GF-D8 (cell line): ENCODE measurements at regions not wholly inside any gene's neighbourhood (a gene's known extent, or its start where the extent isn't known, plus 50 kb on each side); places are given as distances from the start of the nearest gene placed in this dataset.

Experiments
- DNase-seq: peaks from one replicate; lab custom pipeline; 2025; lab: John Stamatoyannopoulos, UW

DNA sequence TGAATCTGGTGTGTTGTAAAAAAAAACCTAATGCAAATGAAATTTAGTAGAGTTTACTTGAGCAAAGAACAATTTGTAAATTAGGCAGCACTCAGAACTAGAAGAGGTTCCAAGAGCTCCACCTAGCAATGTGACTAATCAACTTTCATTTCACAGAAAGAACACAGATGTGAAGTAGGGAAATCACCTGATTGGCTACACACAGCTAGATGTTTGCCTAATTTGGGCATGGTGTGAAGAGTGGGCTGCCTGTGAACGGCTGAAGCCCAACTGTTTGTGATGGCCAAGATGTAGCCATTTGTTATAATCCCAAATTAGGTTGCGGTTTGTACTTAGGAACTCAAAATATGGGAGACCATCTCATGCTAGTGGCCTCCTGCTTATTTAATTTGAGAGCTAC lies 724.4 kb upstream of the SLITRK5 start:
- DNase-seq, result no peak

DNA sequence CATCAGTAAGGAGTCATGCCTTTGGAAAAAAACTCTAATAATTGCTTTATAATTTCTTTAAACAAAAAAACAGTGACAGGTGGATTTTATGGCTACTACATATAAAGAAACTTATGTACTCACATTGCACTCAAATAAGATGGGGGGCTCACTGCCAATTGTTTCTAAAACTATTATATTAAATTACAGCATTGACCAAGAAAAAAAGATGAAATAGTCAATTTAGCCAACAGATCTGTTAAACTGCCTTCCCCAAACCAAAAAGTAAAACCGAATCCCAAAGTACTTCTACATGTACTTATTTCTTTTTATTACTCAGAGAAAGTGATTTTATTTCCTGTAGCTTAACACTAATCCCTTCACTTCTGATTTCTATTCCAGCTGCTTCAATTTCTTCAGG lies 716.8 kb upstream of the SLITRK5 start:
- no peak for DNase-seq

DNA sequence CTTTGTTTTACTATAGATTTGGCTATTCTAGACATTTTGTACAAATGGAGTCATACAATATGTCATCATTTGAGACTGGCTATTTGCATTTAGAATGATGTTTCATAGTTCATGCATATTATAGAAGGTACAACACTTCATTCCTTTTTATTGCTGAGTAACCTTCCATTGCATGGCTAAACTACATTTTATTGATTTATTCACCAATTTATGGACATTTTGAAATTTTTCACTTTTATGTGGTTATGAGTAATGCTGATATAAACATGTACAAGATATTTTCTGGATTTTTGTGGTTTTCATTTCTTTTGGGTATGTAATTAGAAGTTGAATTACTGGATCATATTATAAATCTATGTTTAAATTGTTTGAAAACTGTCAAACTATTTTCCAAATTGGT lies 710.3 kb upstream of the SLITRK5 start:
- DNase-seq, result no peak

DNA sequence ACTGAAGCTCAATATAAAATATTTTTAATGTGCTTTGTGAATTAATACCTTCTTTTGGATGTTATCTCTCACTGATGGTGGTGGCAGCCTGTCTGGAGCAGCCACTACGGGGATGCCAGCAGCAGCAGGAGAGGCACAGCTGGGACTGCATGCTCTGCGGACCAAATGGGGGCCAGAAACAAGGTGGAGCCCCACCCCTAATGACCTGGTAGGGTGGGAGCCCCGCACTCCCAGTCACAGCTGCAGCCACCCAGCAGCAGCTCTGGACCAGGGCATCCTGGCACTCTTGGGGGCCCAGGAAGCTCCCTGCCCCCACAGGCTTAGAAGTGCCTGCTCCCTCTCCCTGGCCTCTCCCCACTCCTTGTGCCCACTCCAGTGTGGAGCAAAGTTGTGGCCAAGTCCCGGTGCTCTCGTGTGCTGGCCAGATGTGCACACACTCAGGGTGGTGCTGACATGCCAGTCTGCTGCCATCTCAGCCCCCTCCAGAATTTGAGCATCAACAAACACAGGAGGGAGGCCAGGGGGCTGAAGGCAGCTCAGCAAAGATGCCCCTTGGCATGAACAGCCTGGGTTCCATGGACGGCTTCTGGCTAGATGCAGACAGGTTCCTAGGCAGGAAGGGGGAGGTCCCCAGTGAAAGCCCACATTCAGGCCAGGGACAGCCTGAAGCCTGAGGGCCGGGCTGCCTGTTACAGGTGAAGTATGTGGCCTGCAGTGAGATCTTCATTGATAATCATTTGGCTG lies 696.7 kb upstream of the SLITRK5 start:
- no peak for DNase-seq

DNA sequence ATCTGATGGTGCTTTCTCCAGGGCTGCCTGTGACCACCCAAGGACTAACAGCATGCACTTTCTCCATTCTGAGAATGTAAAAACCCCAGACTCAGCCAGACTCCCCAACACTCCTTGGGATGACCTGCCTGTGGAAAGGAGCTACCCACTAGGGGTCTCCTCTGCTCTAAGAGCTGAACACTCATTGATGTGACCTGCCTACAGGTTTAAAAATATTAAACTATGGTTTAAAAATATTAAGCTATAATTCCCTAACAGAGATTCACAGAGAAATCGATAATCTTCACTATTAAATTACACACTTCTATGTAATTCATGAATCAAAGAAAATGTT lies 696.2 kb upstream of the SLITRK5 start:
- no peak for DNase-seq

DNA sequence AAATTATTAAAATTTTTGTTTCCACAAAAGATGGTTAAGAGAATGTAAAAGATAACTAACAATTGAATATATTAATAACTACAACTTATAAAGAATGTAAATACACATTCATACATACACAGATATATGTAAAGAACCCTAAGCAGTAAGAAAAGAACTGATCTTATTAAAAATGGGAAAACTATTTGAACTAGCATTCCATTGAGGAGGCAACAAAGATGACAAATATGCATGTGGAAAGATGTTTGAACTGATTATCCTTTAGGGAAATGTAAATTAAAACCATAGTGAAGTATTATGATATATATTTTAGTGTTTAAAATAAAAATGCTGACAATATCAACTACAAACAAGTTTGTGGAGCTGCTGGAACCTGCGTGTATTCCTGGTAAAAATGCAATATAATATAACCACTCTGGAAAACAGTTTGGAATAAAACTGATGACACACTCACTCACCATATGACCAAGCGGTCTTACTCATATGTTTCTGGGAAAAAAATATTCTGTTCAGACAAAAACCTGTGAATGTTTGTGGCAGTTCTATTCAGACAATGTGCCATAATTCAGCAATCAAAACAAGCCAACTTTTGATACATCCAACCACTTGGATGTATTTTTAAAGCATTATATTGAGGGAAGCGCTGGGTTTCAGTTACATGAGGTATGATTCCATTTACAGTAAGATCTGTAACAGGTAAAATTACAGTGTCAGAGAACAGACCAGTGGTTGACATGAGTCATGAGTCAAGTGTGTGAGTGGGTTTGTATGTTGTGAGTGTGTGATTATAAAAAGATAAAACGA lies 694.4 kb upstream of the SLITRK5 start:
- no peak for DNase-seq

DNA sequence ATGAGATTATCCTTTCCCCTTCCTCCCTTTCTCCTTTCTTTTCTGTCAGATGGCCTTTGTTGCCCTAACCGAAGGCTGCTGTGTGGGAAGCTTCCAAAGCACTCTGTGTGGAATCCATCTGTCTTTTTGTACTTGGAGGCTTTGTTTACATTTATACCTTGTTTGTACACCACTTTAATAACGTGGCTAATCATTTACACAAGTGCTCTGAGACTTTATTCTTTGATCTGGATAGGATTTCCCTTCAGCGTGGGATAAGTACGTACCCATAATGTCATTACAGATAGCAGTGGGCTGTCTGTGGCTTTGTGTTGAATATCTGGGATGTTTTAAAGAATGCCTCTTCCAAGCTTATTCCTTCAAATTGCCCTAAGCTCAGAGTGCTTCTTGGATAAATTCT lies 684.7 kb upstream of the SLITRK5 start:
- DNase-seq, result no peak

DNA sequence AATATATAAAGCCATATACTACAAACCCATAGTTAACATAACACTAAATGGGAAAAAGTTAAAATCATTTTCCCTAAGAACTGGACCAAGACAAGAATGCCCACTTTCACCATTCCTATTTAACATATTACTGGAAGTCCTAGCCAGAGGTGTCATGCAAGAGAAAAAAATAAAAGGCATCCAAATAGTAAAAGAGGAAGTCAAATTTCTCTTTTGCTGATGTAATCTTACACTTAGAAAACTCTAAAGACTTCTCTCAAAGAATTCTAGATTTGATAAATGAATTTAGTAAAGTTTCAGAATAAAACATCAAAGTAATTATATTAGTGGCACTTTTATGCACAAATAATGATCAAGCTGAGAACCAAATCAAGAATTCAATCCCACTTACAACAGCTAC lies 678.9 kb upstream of the SLITRK5 start:
- no peak for DNase-seq

DNA sequence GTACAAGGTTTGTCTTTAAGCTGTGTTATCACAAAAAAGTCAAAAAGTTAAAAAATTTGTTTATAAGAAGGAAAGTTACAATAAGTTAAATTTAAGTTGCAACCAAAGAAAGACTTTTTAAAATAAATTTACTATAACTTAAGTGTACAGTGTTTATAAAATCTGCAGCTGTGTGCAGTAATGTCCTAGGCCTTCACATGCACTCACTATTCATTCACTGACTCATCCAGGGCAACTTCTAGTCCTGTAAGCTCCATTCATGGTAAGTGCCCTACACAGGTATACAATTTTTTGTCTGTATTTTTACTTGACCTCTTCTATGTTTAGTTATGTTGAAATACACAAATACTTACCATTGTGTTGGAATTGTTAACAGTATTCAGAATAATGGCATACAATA lies 667.9 kb upstream of the SLITRK5 start:
- no peak for DNase-seq

DNA sequence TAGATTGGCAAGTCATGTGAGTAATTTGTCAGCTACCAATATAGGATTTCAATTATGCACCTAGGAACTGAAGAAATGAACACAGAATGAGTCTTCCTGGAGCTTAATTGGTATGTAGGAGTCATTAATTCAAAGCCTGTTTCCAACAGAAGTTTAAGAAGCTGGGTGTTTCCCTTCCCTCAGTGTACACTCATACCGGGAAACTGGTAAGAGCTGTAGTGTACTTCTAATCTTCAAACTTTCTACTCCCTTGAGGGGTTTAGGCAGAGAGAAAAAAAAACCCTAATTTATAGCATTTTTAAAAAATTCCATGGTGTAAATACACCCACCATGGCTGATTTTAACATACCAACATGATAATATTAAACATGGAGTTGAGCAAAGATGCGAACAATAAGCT lies 665.7 kb upstream of the SLITRK5 start:
- DNase-seq, result no peak

DNA sequence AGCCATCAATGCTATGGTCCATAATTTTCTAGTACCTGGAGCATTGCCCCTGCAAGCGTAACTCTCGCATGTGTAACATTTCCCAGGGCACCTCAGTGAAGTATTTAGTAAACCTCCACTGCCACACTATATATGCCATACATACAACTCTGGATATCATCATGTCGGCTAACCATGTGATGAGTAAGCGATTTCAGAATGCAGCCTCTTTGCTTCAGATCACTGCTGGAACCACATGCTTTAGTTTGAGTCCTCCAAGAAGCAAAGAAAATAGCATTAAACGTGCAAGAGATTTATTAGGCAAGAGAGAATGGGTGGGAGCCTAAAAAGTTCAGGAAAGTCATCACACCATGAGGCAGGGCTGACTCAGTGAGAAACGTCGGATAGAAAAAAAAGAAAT lies 635.6 kb upstream of the SLITRK5 start:
- DNase-seq, result no peak

DNA sequence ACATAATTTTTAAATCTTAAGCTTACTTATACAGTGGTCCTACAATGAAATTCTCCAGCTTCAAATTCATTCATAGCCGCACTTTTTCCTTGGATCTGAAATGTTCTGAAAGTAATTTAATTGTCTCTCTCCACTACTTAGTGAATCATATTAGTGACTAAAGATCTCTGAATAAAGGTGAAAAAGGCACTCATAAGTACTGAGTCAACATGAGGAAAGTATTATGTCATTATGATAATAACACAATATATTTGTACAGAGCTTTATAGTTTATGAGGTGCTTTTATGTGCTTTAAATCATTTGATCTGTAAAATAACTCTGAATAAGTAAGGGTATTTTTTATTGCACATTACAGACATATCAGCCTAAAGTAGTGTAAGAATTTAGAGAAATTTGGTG lies 628.2 kb upstream of the SLITRK5 start:
- DNase-seq, result no peak

DNA sequence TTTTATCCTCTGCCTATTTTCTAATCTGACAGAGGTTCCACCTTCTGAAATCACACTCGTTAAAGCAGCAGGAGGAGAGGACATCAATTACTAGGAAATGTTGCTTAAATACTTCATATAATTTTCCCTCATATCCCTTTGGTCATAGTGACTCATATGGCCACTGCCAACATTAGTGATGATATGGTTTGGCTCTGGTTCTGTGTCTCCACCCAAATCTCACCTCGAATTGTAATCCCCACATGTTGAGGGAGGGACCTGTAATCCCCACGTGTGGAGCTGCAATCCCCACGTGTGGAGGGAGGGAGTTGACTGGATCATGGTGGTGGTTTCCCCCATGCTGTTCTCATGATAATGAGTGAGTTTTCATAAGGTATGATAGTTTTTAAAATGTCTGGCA lies 618.4 kb upstream of the SLITRK5 start:
- no peak for DNase-seq

DNA sequence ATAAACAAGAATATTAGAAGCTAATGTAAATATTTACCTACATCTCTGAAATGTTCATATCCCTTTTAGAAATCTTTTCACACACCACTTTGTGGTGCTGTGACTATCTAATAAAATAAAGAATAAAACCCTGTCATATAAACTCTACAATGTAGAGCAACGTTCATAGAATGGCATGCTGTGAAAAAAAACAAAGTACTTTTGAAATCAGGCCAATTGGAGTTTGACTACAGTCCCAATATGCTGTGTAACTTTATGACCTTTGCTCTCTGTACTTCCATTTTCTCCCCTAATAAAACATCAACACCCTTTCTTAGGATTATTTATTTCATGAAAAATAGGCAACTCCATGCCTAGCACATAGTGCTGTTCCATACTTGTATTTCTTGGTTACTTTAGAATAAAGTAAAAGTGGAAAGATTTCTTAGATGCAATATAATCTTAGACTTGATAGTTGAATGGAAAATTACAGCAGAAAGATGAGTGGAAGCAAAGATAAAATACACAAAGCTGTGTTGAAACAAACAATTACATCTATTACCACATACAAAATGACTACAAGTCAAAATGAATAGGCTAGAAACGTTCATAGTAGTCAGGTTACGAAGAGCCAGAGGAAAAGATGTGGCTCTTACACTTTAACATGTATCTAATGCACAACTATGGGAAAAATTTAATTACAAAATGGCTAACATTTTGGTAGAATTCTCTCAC lies 613.2 kb upstream of the SLITRK5 start:
- DNase-seq, result no peak

DNA sequence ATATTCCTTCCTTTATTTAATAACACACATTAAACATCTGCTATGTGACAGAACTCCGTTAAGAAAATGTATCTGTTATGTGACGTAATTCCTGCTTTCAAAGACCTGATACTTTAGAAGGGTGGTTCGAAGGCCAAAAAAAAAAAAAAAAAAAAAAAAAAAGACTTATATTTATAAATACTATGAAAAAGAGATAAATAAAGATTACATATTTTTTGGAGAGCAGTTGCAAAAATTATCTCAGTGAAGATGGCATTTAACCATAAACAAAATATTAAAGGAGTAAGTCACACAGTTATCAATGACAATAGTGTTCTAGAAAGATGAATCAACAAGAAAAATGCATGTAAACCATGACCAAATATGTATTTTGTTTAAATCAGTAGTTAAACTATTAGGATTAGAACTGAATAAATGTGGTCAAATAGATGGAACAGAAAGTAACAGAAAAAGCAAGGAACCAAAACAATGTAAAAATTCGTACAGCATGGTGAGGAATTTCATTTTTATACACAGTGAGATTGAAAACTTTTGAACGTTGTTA lies 612.3 kb upstream of the SLITRK5 start:
- no peak for DNase-seq

DNA sequence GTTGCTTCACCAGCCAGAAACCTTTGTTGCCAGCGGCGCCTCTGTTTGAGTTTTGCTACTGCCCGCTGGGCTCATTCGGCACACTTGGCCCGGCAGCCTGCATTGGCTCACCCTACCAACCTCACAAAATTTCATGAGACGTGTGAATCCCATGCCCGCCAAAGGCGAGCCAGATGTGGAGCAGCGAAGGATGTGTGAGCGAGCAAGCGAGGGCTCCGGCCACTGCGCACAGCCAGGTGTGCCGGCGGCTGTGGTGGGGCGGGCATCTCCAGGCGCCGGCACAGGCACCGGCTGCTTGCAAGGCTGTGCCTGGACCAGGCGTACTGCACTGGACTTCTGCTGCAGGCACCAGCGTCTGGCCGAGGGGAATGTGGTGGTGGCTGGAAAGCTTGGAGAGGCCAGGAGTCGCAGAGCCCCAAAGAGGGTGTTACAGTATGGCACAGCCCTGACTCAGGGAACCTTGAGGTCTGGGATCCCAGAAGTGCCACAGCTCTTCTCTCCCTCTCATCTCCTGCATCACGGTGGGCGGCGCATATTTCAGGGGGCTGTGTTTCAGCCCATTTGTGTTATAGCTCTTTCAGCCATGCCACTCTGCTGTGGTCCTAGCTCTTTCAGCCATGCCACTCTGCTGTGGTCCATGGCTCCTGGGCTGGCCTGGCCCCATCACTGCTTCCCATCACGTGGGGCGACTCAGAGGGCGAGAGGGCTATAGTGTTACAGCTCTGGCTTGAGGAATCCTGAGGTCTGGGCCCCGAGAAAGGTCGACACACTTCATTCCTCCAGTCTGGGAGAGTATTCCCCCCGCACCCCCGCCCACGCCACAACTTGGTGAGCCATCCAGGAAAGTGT lies 592.0 kb upstream of the SLITRK5 start:
- no peak for DNase-seq

DNA sequence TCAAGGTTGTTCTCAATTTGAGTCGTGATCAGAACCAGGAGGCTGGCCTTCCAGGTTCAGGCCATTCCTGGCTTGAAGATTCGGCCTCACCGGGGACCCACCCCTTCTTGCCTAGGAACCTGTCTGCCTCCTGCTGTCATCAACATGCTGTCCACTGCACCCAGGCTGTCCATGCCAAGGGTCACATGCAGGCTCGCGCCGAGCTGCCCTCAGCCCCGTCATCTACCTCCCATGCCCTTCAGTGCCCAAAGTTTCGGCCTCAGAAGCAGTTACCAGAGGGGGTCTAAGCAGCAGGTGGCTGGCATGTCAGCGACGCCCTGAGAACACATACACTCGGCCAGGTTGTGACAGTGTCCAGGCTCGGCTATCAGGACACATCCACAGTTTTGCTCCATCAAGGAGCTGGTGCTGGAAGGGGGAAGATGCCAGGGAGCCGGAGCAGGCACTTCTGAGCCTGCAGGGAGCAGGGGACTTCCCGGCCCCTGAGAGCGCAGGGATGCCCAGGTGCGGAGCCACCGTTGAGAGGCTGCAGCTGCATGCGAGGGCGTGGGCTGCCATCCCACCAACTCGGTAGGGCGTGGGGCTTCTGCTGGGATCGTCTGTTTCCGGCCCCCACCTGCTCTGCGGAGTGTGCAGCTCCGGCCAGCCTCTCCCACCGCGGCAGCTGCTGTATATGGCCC lies 590.9 kb upstream of the SLITRK5 start:
- DNase-seq, result no peak

DNA sequence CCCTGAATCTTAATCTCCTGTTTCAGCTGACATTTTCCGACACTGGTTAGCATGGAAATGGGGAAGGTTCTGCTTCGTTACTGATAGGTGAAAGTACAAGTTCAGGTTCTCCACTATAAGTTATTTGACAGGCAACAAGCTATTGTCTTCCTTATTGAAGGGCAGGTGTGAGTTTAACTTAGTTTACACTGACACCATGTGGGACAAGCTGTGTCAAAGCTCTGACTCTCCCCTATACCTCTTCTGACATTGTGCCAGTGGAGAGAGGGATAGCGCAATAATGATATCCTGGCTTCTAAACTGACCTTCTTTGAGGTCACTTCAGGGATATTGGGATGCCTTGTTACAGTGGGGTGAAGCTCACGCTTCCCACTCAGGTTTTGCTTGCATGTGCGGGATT lies 587.0 kb upstream of the SLITRK5 start:
- DNase-seq, result no peak

DNA sequence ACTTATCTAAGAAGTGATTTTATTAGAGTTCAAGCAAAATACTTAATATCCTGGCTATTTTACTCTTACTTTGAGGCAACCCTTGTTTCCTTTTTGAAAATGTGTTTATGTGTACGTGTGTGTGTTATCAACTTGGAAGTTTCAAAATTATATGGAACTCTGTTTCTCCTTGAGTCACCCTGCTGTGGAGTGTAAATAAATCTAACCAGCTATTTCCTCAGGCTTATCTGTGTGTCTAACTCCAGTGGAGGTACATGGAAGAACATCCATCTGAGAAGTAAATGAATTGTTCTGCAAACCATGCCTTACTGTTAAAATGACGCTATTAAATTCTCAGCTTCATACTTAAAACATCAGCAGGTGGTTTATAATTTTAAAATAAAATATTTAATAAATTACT lies 583.4 kb upstream of the SLITRK5 start:
- no peak for DNase-seq

DNA sequence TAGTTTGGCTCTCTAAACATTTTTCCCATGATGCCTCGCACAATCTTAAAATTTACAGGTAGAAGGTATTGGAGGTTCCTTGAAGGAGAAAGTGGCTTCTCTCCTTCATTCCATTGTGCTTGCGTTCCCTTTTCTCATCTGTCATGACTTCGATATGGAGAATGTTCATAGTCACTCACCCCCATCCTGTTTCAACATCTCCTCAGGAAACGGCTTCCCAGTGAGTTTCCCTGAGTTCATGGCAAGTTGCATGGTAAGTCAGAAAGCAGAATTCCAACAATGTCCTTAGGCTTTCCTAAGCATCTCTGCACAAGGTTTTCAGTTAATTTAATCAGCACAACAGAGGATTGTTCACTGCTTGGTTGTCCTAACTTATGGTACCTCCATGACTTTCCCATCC lies 581.8 kb upstream of the SLITRK5 start:
- DNase-seq, result no peak

DNA sequence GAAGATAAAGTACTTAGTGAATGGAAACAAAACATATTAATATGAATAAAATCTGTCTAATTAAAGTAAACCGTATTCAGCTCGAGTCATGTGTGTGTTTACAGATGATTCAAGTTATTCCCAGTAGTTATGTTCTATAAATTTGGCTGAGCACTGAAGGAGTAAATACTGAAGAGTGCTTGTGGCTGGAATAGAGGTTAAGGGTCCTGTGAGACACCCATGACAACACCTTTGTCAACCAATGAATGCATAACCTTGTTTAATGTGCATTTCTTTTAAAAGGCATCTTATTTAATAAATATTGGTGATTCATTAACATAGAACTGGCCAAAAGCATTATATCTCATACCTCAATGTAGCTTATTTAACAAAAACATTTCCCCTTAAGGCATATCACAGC lies 577.8 kb upstream of the SLITRK5 start:
- no peak for DNase-seq
